ENCODE measurements at regions not wholly inside any gene's neighbourhood (a gene's known extent, or its start where the extent isn't known, plus 50 kb on each side); places are given as distances from the start of the nearest gene placed in this dataset.

DNA sequence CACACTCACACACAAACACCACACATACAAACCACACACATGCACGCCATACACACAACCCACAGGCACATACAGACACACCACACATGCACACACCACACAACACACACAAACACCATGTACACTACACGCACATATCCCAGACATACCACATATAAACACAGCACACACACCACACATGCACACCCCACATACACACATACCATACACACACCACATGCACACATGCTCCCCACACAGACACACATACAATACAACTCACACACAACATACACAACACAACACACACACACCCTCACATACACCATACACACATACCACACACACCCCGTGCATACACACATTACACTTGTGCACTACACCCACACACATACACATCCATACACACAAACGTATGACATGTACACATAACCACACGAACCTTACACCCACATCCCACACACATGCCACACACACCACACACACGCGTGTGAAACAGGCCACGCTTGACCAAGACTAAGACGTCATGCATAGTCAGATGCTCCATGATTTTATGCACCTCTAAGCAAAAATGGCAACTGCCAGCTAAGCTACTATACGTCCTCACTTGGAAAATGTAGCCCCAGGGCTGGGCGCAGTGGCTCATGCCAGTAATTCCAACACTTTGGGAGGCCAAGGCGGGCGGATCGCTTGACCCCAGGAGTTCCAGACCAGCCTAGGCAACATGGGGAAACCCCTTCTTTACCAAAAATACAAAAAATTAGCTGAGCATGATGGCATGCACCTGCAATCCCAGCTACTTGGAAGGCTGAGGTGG is 77.4 kb upstream of the TMPRSS2 start:
- H3K4me3 Mint-ChIP-seq = no peak overlapping the region
- H3K27ac Mint-ChIP-seq = no peak overlapping the region
- H3K36me3 Mint-ChIP-seq (ENCODE audit: low read depth) = no peaks in the 10 kb centered on the region
- POLR2A ChIA-PET = no interaction called here
- DNase-seq = no peak
- CTCF ChIA-PET = no interaction called here
- H3K9me3 Mint-ChIP-seq = no peaks in the 10 kb centered on the region
- H3K4me1 Mint-ChIP-seq = no peaks in the 10 kb centered on the region
- H3K27me3 Mint-ChIP-seq = no peaks in the 10 kb centered on the region

GRCh38 chr21:41584603-41585176 is 76.7 kb upstream of the TMPRSS2 start:
- no peak for DNase-seq
- ChIA-PET POLR2A (no interaction called here), CTCF (no interaction called here)
- no peak overlapping the region for H3K4me3 Mint-ChIP-seq
- no peaks in the 10 kb centered on the region for H3K4me1 Mint-ChIP-seq
- H3K27me3 Mint-ChIP-seq = no peaks in the 10 kb centered on the region
- no peaks in the 10 kb centered on the region for H3K36me3 Mint-ChIP-seq (ENCODE audit: low read depth)
- no peak overlapping the region for H3K27ac Mint-ChIP-seq
- H3K9me3 Mint-ChIP-seq = no peaks in the 10 kb centered on the region

- Mint-ChIP-seq H3K27ac (no peak overlapping the region), H3K9me3 (no peaks in the 10 kb centered on the region), H3K27me3 (peaks cover 3% of the 10 kb centered on the region), H3K4me1 (no peaks in the 10 kb centered on the region), H3K4me3 (no peak overlapping the region), H3K36me3 (ENCODE audit: low read depth) (no peaks in the 10 kb centered on the region)
- CTCF ChIA-PET = no interaction called here
- POLR2A ChIA-PET = no interaction called here
- no peak for DNase-seq
Observed at GRCh38 chr21:41583274-41583790, 75.4 kb upstream of the TMPRSS2 start.

DNA sequence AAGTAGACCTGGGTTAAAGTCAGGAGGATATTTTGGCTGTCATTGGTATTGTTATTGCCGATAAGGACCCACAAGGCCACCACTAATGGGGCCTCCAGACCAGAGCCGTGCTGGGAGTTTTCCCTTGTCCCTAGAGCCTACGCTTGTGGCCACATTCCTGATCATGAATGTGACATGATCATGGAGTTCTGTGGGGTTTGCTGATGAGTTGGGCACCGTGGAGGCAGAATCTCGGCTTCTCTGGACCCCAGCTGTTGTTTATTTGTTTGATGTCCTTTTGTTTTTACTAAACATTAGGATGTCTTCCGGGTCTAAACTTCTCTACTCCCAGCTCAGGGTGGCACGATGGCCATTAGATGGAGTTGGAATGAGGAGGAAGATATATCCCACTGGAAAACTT is 74.9 kb upstream of the TMPRSS2 start:
- CTCF ChIA-PET = no interaction called here
- Mint-ChIP-seq H3K27ac (no peak overlapping the region), H3K4me3 (no peak overlapping the region), H3K36me3 (ENCODE audit: low read depth) (peaks cover 3% of the 10 kb centered on the region), H3K4me1 (no peaks in the 10 kb centered on the region), H3K27me3 (peaks cover 5% of the 10 kb centered on the region), H3K9me3 (peaks cover 3% of the 10 kb centered on the region)
- POLR2A ChIA-PET = no interaction called here
- no peak for DNase-seq

DNA sequence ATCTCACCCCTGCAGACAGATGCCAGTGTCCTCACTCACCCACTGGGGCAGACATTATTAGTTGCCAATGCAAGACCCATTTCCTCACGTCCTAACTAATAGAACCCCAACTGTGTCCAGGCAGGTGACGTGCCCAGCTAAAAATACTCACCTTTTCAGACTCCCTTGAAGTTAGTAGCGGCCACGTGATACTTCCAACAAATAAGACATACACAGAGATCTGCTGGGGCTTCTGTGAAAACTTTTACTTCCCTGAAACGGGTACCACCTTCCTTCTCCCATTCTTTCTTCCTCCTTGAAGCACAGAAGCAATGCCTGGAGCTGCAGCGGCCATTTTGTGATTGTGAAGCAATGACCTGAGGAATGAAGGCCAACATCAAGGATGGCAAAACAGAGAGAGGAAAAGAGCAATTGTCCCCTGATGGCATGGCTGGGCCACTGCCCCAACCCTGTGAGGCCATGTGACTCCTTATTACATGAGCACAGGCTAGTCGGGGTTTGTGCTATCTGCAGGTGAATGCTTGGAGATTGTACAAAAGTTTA is 74.4 kb upstream of the TMPRSS2 start:
- no peak overlapping the region for H3K27ac Mint-ChIP-seq
- CTCF ChIA-PET = no interaction called here
- POLR2A ChIA-PET = no interaction called here
- H3K4me3 Mint-ChIP-seq = no peak overlapping the region
- peaks cover 5% of the 10 kb centered on the region for H3K27me3 Mint-ChIP-seq
- peaks cover 3% of the 10 kb centered on the region for H3K36me3 Mint-ChIP-seq (ENCODE audit: low read depth)
- no peak for DNase-seq
- H3K9me3 Mint-ChIP-seq = peaks cover 4% of the 10 kb centered on the region
- no peaks in the 10 kb centered on the region for H3K4me1 Mint-ChIP-seq

- no peak for DNase-seq
- no peak overlapping the region for H3K4me3 Mint-ChIP-seq
- peaks cover 7% of the 10 kb centered on the region for H3K9me3 Mint-ChIP-seq
- ChIA-PET POLR2A (no interaction called here), CTCF (no interaction called here)
- H3K4me1 Mint-ChIP-seq = no peaks in the 10 kb centered on the region
- H3K27me3 Mint-ChIP-seq = peaks cover 5% of the 10 kb centered on the region
- peaks cover 3% of the 10 kb centered on the region for H3K36me3 Mint-ChIP-seq (ENCODE audit: low read depth)
- no peak overlapping the region for H3K27ac Mint-ChIP-seq
Observed at GRCh38 chr21:41581592-41582228, 73.8 kb upstream of the TMPRSS2 start.

DNA sequence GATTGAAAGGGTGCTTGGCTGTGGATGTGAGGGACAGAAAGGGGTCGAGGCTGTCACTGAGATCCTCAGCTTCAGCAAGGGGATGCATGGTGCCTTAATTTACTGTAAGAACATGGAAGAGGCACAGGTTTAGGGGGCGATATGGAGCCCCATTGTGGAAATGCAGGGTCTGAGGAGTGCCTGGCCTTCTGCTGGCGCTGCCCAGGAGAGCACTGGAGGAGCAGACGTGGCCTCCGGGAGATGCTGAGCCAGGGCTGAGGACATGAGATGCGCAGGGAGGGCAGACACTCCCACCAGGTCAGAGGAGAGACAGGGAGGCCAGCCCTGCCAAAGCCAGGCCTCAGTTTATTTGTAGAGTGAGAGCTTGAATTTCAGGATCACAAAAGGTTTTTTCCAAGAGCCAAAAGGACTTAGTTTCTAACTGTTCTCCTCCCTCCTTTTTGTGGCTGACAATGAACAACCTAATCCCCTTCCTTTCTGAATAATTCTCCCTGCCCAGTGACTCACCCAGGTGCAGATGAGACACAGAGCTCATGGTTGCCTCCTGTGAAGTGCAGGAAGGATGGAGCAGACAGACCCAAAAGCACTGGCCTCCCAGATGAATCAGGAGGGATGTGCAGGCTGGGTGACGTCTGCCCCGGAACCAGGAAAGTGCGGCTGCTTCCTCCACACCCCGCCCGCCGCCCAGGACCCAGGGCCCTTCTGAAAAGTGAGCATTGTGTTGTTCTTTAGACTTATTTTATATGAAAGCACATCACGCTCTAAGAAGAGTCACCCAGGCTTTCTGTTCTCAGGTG is 73.0 kb upstream of the TMPRSS2 start:
- no peak for DNase-seq
- ChIA-PET POLR2A (no interaction called here), CTCF (no interaction called here)
- Mint-ChIP-seq H3K27ac (no peak overlapping the region), H3K9me3 (peaks cover 7% of the 10 kb centered on the region), H3K27me3 (peaks cover 5% of the 10 kb centered on the region), H3K36me3 (ENCODE audit: low read depth) (peaks cover 3% of the 10 kb centered on the region), H3K4me3 (no peak overlapping the region), H3K4me1 (no peaks in the 10 kb centered on the region)

- Mint-ChIP-seq H3K9me3 (peaks cover 7% of the 10 kb centered on the region), H3K36me3 (ENCODE audit: low read depth) (peaks cover 3% of the 10 kb centered on the region), H3K4me1 (no peaks in the 10 kb centered on the region), H3K27ac (no peak overlapping the region), H3K4me3 (no peak overlapping the region), H3K27me3 (peaks cover 9% of the 10 kb centered on the region)
- DNase-seq = no peak
- ChIA-PET CTCF (interaction anchor here (0.7 kb wide), 1 partner anchor 538 kb away, joined by 4 read pairs; no protein-coding TSS in a partner anchor), POLR2A (interaction anchor here (0.6 kb wide), 1 partner anchor 645 kb away, joined by 3 read pairs; no protein-coding TSS in a partner anchor)
Observed at GRCh38 chr21:41579692-41580091, 71.7 kb upstream of the TMPRSS2 start.

- Mint-ChIP-seq H3K27me3 (peaks cover 9% of the 10 kb centered on the region), H3K9me3 (peaks cover 7% of the 10 kb centered on the region), H3K4me1 (no peaks in the 10 kb centered on the region), H3K27ac (no peak overlapping the region), H3K36me3 (ENCODE audit: low read depth) (peaks cover 3% of the 10 kb centered on the region), H3K4me3 (no peak overlapping the region)
- ChIA-PET CTCF (no interaction called here), POLR2A (no interaction called here)
- no peak for DNase-seq
Observed at GRCh38 chr21:41578716-41579115, 70.8 kb upstream of the TMPRSS2 start.

GRCh38 chr21:41578083-41578482 is 70.1 kb upstream of the TMPRSS2 start:
- DNase-seq = no peak
- H3K4me3 Mint-ChIP-seq = no peak overlapping the region
- H3K27ac Mint-ChIP-seq = no peak overlapping the region
- CTCF ChIA-PET = interaction anchor here (1.1 kb wide), 1 partner anchor 13 kb away, joined by 3 read pairs; no protein-coding TSS in a partner anchor
- H3K4me1 Mint-ChIP-seq = no peaks in the 10 kb centered on the region
- peaks cover 7% of the 10 kb centered on the region for H3K9me3 Mint-ChIP-seq
- H3K36me3 Mint-ChIP-seq (ENCODE audit: low read depth) = peaks cover 3% of the 10 kb centered on the region
- POLR2A ChIA-PET = no interaction called here
- peaks cover 9% of the 10 kb centered on the region for H3K27me3 Mint-ChIP-seq

- Mint-ChIP-seq H3K27me3 (peaks cover 9% of the 10 kb centered on the region), H3K9me3 (peaks cover 7% of the 10 kb centered on the region), H3K4me3 (no peak overlapping the region), H3K36me3 (ENCODE audit: low read depth) (peaks cover 3% of the 10 kb centered on the region), H3K4me1 (no peaks in the 10 kb centered on the region), H3K27ac (no peak overlapping the region)
- ChIA-PET POLR2A (no interaction called here), CTCF (no interaction called here)
- DNase-seq = no peak
Observed at GRCh38 chr21:41576013-41576615, 68.2 kb upstream of the TMPRSS2 start.

GRCh38 chr21:41573902-41574690 is 66.1 kb upstream of the TMPRSS2 start:
- H3K27ac Mint-ChIP-seq = no peak overlapping the region
- H3K4me1 Mint-ChIP-seq = no peaks in the 10 kb centered on the region
- H3K36me3 Mint-ChIP-seq (ENCODE audit: low read depth) = peaks cover 3% of the 10 kb centered on the region
- H3K4me3 Mint-ChIP-seq = no peak overlapping the region
- POLR2A ChIA-PET = no interaction called here
- H3K27me3 Mint-ChIP-seq = peaks cover 6% of the 10 kb centered on the region
- no peak for DNase-seq
- peaks cover 7% of the 10 kb centered on the region for H3K9me3 Mint-ChIP-seq
- CTCF ChIA-PET = no interaction called here

Data from activated CD4-positive, alpha-beta memory T cell treated with anti-CD3 and anti-CD28 coated beads, Interleukin-2, amount 10 ng/mL, durations not matched to agents 7 days and 5 days (primary cell).